Heart left ventricle (tissue), 16 donors: ENCODE measurements at regions not wholly inside any gene's neighbourhood (a gene's known extent, or its start where the extent isn't known, plus 50 kb on each side); places are given as distances from the start of the nearest gene placed in this dataset.

Experiments used
- ATAC-seq, 4 donors: fragments of 200-7000 bp; cut with Tn5 transposase; one replicate each; pipeline ENCODE4 v1.9.1; 2020 to 2022; ENCODE audit warnings: moderate library complexity in 4 of 4, mild to moderate bottlenecking in 3 of 4, moderate number of reproducible peaks in 1 of 4
- DNase-seq, 5 donors: peaks; one replicate each; pipeline ENCODE4 v3.0.0-alpha.2; 2020
- H3K27ac ChIP-seq, 12 donors: fragments of 200-600 bp; sonication (generic) in 4 of 12; one replicate each; pipeline versions ENCODE4 v1.5.0 to v1.8.0; 2016 to 2022; ENCODE audit warnings: mild to moderate bottlenecking in 2 of 12
- H3K27me3 ChIP-seq, 9 donors: fragments of 200-600 bp; sonication (generic) in 2 of 9; one replicate each; pipeline versions ENCODE4 v1.5.1 to v1.8.0; 2016 to 2022; ENCODE audit warnings: mild to moderate bottlenecking in 3 of 9
- H3K36me3 ChIP-seq, 9 donors: fragments of 200-600 bp; sonication (generic) in 2 of 9; one replicate each; pipeline versions ENCODE4 v1.5.0 to v1.8.0; 2018 to 2022; ENCODE audit warnings: mild to moderate bottlenecking in 2 of 9
- H3K4me1 ChIP-seq, 12 donors: fragments of 200-600 bp; sonication (generic) in 4 of 12; one replicate each; pipeline versions ENCODE4 v1.5.0 to v1.8.0; 2016 to 2022; ENCODE audit warnings: mild to moderate bottlenecking in 3 of 12
- H3K4me3 ChIP-seq, 12 donors: fragments of 200-600 bp; sonication (generic) in 4 of 12; one replicate each; pipeline versions ENCODE4 v1.5.0 to v1.8.0; 2017 to 2022; ENCODE audit warnings: mild to moderate bottlenecking in 9 of 12, moderate library complexity in 4 of 12
- H3K9me3 ChIP-seq, 12 donors: fragments of 200-600 bp; sonication (generic) in 4 of 12; one replicate each; pipeline versions ENCODE4 v1.5.0 to v1.8.0; 2016 to 2022; ENCODE audit warnings: mild to moderate bottlenecking in 1 of 12
- POLR2A ChIP-seq, 2 donors: fragments of 450-650 bp; IDR thresholded peaks; one replicate each; pipeline ENCODE4 v1.6.1; 2017; ENCODE audit warnings: antibody characterized with exemption in 2 of 2, mild to moderate bottlenecking in 2 of 2, moderate library complexity in 2 of 2
- WGBS, 4 donors: extraction: QIAGEN DNeasy Blood & Tissue Kit in 2 of 4; methylation state at CpG; one replicate each; pipeline versions ENCODE4 v1.1.5 to v1.1.7; 2013 to 2018; 5-methylcytosine and 5-hydroxymethylcytosine counted together
- intact Hi-C, 10 donors: fragments of 100-400 bp; cut with DNase I; formaldehyde crosslinking; loops; one replicate each; pipeline versions ENCODE4 v1.11.1 to v1.14.2; 2022
- TF ChIP-seq, protein P1 (sequence below), 12 donors: fragments of 200-600 bp; sonication (generic) in 4 of 12; IDR thresholded peaks; one replicate each; pipeline versions ENCODE4 v1.5.0 to v1.8.0; 2018 to 2022; ENCODE audit warnings: antibody characterized with exemption in 12 of 12, mild to moderate bottlenecking in 5 of 12
- donor health status: ischemic (EF 13 %, LVEDD 7.1; RV severe dilation, severe dysfunction).
- donor health status: healthy with polysubstance abuse.
- donor health status: DM: no; HTN: yes; CAD: no.
- donor health status: DM: no; HTN: no; CAD: no.
- donor health status: ischemic (EF 25% LVEDD 6.9; RV normal size, moderate dysfunction).
- donor health status: ischemic (EF 25% LVEDD 5.7; RV mildly dilated, moderate dysfunction).
- donor health status: healthy.
- donor health status: DM: yes; HTN: yes; CAD: no.
- donor health status: ischemic (EF 35%, LVEDD 5.7; RV mildly dilated, moderate dysfunction).
- donor health status: nonischemic (EF 11% LVEDD 7.7; RV severe dilation, severe dysfunction).
- donor health status: DM: yes; HTN: yes; CAD: no.
- donor health status: PGD.
- donor health status: ischemic (EF 29% LVEDD 5.4; RV normal size, mild dysfunction).
- donor health status: nonischemic (EF 23%, LVEDD 6.1; RV moderate dilation, normal function).

DNA sequence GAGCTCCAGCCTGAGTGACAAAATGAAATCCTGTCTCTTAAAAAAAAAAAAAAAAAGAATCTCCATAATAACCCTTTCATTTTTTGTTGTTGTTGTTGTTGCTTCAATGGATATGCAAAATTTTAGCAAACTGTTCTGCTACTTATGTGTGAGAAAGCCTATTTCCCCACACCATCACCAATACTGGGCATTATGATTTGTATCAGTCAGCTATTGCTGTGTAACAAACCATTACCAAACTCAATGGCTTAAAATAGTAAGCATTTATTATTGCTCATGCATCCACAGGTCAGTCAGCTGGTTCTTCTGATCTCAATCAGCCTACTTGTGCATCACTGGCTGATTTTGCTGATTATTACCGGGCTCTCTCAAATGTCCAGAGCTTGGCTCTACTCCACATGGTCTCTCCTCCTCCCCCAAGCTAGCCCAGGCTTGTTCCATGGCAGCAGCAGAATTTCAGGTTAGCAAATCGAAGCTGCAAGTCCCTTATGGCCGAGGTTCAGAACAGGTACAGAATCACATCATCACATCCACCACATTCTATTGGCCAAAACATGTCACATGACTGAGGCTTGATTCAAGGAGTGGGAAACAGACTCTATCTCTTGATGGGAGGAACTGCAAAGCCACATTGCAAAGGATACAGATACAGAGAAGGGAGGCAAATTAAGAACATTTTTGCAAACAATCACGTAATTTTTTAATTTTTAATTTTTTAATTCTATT is 135.1 kb downstream of the MN1 start:
- DNase-seq (no peak), ATAC-seq (no peak)
- peaks cover 15 to 55% (median 36%) of the 10 kb centered on the region in 12 donors for H3K4me1 ChIP-seq
- TF ChIP-seq, protein P1, sequence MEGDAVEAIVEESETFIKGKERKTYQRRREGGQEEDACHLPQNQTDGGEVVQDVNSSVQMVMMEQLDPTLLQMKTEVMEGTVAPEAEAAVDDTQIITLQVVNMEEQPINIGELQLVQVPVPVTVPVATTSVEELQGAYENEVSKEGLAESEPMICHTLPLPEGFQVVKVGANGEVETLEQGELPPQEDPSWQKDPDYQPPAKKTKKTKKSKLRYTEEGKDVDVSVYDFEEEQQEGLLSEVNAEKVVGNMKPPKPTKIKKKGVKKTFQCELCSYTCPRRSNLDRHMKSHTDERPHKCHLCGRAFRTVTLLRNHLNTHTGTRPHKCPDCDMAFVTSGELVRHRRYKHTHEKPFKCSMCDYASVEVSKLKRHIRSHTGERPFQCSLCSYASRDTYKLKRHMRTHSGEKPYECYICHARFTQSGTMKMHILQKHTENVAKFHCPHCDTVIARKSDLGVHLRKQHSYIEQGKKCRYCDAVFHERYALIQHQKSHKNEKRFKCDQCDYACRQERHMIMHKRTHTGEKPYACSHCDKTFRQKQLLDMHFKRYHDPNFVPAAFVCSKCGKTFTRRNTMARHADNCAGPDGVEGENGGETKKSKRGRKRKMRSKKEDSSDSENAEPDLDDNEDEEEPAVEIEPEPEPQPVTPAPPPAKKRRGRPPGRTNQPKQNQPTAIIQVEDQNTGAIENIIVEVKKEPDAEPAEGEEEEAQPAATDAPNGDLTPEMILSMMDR (IDR thresholded peaks at IDR 0.05) = no peak
- TF ChIP-seq POLR2A (IDR thresholded peaks at IDR 0.05) = no peak
- peaks cover 0 to 7% (median 2%) of the 10 kb centered on the region in 12 donors for H3K9me3 ChIP-seq
- H3K4me3 ChIP-seq = no peak overlapping the region
- H3K27me3 ChIP-seq = no peaks in the 10 kb centered on the region
- H3K36me3 ChIP-seq = no peaks in the 10 kb centered on the region
- intact Hi-C loops = loop anchor here in 1 of 10 donors (10.0 kb wide), 1 partner anchor 128 kb away; no protein-coding TSS in a partner anchor
- WGBS, 4 donors = 83 to 93% (median 87%) methylated on average over 4 of the region's 4 CpGs
- peak overlapping the region in 5 of 12 donors; percentile 39 to 91 (median 71) for H3K27ac ChIP-seq

DNA sequence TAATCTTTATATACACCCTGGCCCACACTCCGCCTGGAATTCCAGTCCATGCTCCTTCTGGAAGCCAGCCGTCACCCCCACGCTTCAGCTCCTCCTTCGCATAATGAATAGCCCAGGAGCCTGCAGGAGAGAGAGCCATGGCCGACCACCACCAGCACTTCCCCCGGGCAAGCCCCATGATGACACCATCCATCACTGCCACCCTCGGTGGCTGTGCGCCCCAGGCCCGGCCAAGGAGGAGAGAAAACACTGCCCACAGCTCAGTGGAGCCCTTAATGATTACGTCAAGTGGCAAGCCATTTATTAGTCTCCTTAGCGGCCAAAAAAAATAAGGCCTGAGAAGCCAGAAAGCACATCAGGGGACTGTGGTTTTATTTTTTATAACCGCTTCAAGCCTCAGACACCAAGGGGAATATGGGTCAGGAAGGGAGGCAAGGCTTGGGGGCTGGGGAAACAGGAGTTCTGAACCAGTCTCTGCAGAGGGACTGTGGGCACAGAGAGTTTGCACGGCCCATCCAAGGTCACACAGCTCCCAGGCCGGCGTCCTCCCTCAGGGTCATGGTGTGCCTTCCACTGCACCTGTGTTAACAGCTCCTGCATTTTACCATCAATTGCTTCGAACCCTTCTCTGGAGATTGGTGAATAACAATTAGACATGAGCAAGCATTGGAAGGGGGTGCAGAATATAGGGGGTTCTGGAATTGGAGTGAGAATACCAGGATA is 134.3 kb downstream of the MN1 start:
- H3K27me3 ChIP-seq = no peaks in the 10 kb centered on the region
- H3K9me3 ChIP-seq = peaks cover 0 to 7% (median 2%) of the 10 kb centered on the region in 12 donors
- H3K27ac ChIP-seq = peak overlapping the region in 6 of 12 donors; percentile 5 to 91 (median 70)
- H3K36me3 ChIP-seq = no peaks in the 10 kb centered on the region
- peak in 4 of 5 donors; percentile 47 to 70 (median 62) for DNase-seq
- ATAC-seq = peak in 1 of 4 donors; percentile 2
- H3K4me1 ChIP-seq = peaks cover 15 to 52% (median 37%) of the 10 kb centered on the region in 12 donors
- no peak overlapping the region for H3K4me3 ChIP-seq
- TF ChIP-seq, protein P1 (IDR thresholded peaks at IDR 0.05) = no peak
- TF ChIP-seq POLR2A (IDR thresholded peaks at IDR 0.05) = no peak
- intact Hi-C loops = loop anchor here in 1 of 10 donors (10.0 kb wide), 1 partner anchor 128 kb away; no protein-coding TSS in a partner anchor
- 53 to 64% (median 60%) methylated on average over 16 of the region's 16 CpGs for WGBS, 4 donors

DNA sequence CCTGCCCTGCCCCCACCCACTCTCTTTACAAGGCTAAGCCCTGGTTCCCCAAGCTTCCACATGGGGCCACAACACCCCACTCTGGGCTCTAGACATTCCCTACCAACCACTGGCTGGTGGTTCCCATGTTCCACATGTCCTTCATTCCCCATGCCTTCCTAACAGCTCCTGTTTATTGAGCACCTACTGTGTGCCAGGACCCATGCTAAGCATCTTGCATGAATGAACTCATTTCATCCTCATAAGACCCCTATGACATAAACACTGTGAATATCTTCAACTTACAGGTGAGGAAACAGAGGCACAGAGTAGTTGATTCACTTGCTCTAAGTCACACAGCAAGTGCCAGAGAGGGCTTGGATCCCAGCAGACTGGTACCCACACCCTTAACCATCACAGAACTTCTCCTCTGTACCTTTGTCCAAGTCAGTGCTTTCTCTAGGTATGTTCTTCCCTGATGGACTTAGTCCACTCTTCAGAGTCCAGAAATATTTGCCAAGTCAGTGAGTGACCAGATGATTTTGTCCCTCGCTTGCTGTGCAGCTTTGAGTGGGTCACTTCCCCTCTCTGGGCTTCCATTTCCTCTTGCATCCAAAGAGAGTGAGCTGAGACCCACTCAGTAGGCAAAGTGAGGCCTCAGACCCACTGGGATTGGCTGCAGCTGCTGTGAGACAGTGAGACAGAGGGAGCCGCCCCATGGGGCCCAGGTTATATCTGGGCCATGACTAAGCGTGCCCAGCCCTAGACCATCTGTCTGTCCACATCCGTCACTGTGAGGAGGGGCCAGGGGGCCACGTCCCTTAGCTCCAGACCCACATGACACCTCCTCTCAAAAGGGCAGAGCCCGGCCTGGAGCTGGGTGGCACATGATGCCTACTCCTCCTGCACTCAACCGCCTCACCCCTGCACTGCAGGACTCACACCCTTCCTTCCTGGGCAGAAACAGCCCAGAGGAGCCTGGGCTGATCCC is 132.4 kb downstream of the MN1 start:
- H3K4me1 ChIP-seq = peaks cover 12 to 49% (median 35%) of the 10 kb centered on the region in 12 donors
- peak overlapping the region; percentile 64 to 93 (median 87) for H3K27ac ChIP-seq
- H3K9me3 ChIP-seq = peaks cover 0 to 7% (median 2%) of the 10 kb centered on the region in 12 donors
- DNase-seq (peak; percentile 85 to 96 (median 90)), ATAC-seq (peak; percentile 93 to 96 (median 95))
- H3K36me3 ChIP-seq = no peaks in the 10 kb centered on the region
- no peak overlapping the region for H3K4me3 ChIP-seq
- intact Hi-C loops = loop anchor here in 3 of 10 donors (2.0 to 10.0 kb wide), 3 partner anchors 44 to 132 kb away; partner anchors contain the start of gene MN1 (in 1 of the 3)
- 13 to 19% (median 16%) methylated on average over 6 to 7 of the region's 7 CpGs for WGBS, 4 donors
- TF ChIP-seq, protein P1 (IDR thresholded peaks at IDR 0.05) = no peak
- peak in 1 of 2 donors; percentile 50 for TF ChIP-seq POLR2A (IDR thresholded peaks at IDR 0.05)
- no peaks in the 10 kb centered on the region for H3K27me3 ChIP-seq
